ENCODE measurements at regions not wholly inside any gene's neighbourhood (a gene's known extent, or its start where the extent isn't known, plus 50 kb on each side); places are given as distances from the start of the nearest gene placed in this dataset.
"Not testable (repeated sequence)": the region's sequence is repeated elsewhere in the genome, so short reads cannot be mapped to it uniquely, and the experiment has no call there.

GRCh38 chr12:130004310-130004877 lies 100.6 kb upstream of the TMEM132D start:
- not testable (repeated sequence) for TF ChIP-seq MXI1 (conservative IDR thresholded peaks at IDR 0.05; ENCODE audit: poor library complexity, severe bottlenecking); CTCF (IDR thresholded peaks at IDR 0.05; ENCODE audit: poor library complexity, severe bottlenecking); EP300 (conservative IDR thresholded peaks at IDR 0.05; ENCODE audit: poor library complexity, severe bottlenecking); SMC3 (conservative IDR thresholded peaks at IDR 0.05; ENCODE audit: poor library complexity); POLR2AphosphoS5 (IDR thresholded peaks at IDR 0.05); EZH2 (IDR thresholded peaks at IDR 0.05; ENCODE audit: borderline replicate concordance, insufficient read depth, low read length, poor library complexity, severe bottlenecking); REST (IDR thresholded peaks at IDR 0.05; ENCODE audit: borderline replicate concordance); RAD21 (conservative IDR thresholded peaks at IDR 0.05)

All from neural cell (in vitro differentiated cells).